GM12872 (cell line): ENCODE measurements at regions not wholly inside any gene's neighbourhood (a gene's known extent, or its start where the extent isn't known, plus 50 kb on each side); places are given as distances from the start of the nearest gene placed in this dataset.

Experiments
- CTCF ChIP-seq: IDR thresholded peaks from 3 replicates; pipeline ENCODE4 v1.5.1; 2011; ENCODE audit warnings: low read depth, mild to moderate bottlenecking, low read length, moderate library complexity; ENCODE audit not compliant: insufficient read depth

- no peak for TF ChIP-seq CTCF
These were observed 232.1 kb upstream of the CDIN1 start for GRCh38 chr15:36347272-36347858.

- TF ChIP-seq CTCF = no peak
These were observed 223.0 kb upstream of the CDIN1 start for GRCh38 chr15:36356466-36356865.

GRCh38 chr15:36356978-36357601, 222.3 kb upstream of the CDIN1 start:
- TF ChIP-seq CTCF = no peak

- TF ChIP-seq CTCF = no peak
These were observed 221.3 kb upstream of the CDIN1 start for GRCh38 chr15:36358094-36358493.

GRCh38 chr15:36358523-36358922, 220.9 kb upstream of the CDIN1 start:
- no peak for TF ChIP-seq CTCF

GRCh38 chr15:36359286-36359685, 220.1 kb upstream of the CDIN1 start:
- TF ChIP-seq CTCF = no peak

- TF ChIP-seq CTCF = no peak
These were observed 218.0 kb upstream of the CDIN1 start for GRCh38 chr15:36361351-36361870.
